ENCODE measurements at regions not wholly inside any gene's neighbourhood (a gene's known extent, or its start where the extent isn't known, plus 50 kb on each side); places are given as distances from the start of the nearest gene placed in this dataset.

DNA sequence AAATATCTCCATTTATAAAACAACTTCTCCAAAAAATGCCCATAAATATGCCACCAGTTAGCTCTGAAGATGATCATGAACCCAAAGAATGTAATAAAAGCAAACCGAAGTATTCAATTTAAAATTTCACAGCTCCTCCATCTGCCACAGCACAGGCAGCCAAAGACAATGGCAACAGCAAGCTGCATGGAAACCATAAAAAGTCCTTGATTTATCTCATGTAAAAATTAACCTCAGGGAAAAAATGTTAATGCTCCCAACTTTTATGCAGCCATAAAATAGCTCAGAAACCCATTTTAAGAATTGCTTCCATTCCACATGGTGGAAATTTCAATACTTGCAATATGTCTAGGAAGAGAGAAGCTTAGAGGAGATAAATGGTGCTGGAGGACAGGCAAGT, 132.3 kb upstream of the ARHGEF9 start:
- Histone ChIP-seq H3K27me3 (peaks cover 0 to 5% (median 0%) of the 10 kb centered on the region in 7 donors), H3K4me3 (no peak overlapping the region), H3K36me3 (no peaks in the 10 kb centered on the region), H3K4me1 (no peaks in the 10 kb centered on the region), H3K27ac (no peak overlapping the region), H3K9me3 (peaks cover 0 to 32% (median 0%) of the 10 kb centered on the region in 11 donors)
- intact Hi-C loops (cut with DNase I), result no loop called here
- ATAC-seq (no peak), DNase-seq (no peak)
- 90 to 92% methylated on average over 1 of the region's 1 CpG for WGBS, 2 donors
- TF ChIP-seq, protein P1, sequence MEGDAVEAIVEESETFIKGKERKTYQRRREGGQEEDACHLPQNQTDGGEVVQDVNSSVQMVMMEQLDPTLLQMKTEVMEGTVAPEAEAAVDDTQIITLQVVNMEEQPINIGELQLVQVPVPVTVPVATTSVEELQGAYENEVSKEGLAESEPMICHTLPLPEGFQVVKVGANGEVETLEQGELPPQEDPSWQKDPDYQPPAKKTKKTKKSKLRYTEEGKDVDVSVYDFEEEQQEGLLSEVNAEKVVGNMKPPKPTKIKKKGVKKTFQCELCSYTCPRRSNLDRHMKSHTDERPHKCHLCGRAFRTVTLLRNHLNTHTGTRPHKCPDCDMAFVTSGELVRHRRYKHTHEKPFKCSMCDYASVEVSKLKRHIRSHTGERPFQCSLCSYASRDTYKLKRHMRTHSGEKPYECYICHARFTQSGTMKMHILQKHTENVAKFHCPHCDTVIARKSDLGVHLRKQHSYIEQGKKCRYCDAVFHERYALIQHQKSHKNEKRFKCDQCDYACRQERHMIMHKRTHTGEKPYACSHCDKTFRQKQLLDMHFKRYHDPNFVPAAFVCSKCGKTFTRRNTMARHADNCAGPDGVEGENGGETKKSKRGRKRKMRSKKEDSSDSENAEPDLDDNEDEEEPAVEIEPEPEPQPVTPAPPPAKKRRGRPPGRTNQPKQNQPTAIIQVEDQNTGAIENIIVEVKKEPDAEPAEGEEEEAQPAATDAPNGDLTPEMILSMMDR (IDR thresholded peaks at IDR 0.05), result no peak

DNA sequence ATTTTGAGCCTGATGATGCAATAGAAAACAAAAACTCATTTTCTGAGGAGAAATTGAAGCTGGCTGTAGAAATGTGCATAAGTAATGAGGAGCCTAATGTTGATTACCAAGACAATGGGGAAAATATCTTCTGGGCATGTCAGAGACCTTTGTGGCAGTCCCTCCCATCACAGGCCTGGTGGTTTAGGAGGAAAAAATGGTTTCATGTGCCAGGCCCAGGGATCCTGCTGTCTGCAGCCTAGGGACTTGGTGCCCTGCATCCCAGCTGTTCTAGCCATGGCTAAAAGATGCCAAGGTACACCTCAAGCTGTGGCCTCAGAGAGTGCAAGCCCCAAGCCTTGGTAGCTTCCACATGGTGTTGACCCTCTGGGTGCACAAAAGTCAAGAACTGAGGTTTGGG, 128.7 kb upstream of the ARHGEF9 start:
- TF ChIP-seq, protein P1 (IDR thresholded peaks at IDR 0.05), result no peak
- ATAC-seq, result no peak
- H3K4me3 ChIP-seq, result no peak overlapping the region
- H3K9me3 ChIP-seq, result peaks cover 0 to 28% (median 0%) of the 10 kb centered on the region in 11 donors
- no peaks in the 10 kb centered on the region for H3K4me1 ChIP-seq
- intact Hi-C loops (cut with DNase I), result no loop called here
- no peak overlapping the region for H3K27ac ChIP-seq
- no peak for DNase-seq
- H3K36me3 ChIP-seq, result no peaks in the 10 kb centered on the region
- H3K27me3 ChIP-seq, result no peaks in the 10 kb centered on the region

DNA sequence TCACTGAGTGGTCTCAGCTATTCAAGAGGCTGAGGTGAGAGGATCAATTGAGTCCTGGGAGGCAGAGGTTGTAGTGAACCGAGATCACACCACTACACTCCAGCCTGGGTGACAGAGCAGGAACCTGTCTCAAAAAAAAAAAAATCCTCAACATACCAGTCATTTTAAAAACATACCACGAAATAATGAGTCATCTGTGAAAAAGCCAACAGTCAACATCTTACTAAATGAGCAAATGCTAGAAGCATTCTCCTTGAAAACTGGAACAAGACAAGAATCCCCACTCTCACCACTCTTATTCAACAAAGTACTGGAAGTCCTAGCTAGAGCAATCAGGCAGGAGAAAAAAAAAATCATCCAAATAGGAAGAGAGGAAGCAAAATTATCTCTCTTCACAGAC, 104.0 kb upstream of the ARHGEF9 start:
- Histone ChIP-seq H3K27me3 (no peaks in the 10 kb centered on the region), H3K27ac (no peak overlapping the region), H3K4me1 (no peaks in the 10 kb centered on the region), H3K4me3 (no peak overlapping the region), H3K36me3 (no peaks in the 10 kb centered on the region), H3K9me3 (peaks cover 0 to 49% (median 7%) of the 10 kb centered on the region in 11 donors)
- ATAC-seq, result no peak
- TF ChIP-seq, protein P1 (IDR thresholded peaks at IDR 0.05), result no peak
- 46 to 54% methylated on average over 2 of the region's 2 CpGs for WGBS, 2 donors
- intact Hi-C loops (cut with DNase I), result no loop called here
- no peak for DNase-seq

DNA sequence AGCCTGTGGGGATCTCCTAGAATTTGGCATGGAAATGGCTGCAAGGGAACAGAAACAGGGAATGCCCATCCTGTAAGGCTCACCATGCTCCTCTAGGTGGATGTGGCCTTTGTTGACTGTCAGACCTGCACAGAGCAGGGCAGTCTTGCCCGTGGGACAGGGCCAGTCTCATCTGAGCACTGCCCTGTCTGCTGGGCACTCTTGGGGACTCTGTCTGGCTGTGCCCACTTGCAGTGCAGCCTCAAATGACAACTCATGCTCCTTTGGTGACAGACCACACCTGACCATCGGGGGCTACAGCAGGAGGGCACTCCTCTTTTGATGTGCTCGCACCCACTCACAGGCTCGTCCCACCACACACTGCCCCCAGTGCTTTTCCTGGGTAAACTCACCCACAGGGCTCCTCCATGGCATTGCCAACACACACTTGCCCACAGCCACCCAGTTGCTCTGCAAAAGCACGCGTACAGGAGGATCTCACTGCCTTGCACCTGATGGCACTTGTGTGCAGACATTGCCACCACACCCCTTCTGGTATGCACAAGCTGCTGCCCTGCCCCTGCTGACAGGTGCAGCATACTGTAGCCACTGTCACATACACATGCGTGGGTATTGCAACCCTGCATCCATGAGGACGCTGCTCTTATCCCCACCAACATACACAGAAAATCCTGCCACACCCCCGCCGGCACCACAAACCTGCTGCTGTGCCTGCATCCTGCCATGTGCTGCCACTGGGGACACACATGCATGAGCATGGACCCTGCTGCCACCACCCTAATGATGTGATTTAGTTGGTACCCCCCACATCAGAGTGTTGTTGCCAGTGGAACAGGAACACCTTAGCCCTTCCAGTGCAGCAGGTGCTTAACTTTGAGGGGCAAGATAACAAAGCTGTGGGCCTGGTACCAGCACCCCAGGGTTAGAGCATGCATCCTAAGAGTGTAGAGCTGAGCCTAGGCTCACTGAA, 100.1 kb upstream of the ARHGEF9 start:
- DNase-seq (no peak), ATAC-seq (no peak)
- TF ChIP-seq, protein P1 (IDR thresholded peaks at IDR 0.05), result no peak
- no peaks in the 10 kb centered on the region for H3K27me3 ChIP-seq
- no peaks in the 10 kb centered on the region for H3K36me3 ChIP-seq
- H3K27ac ChIP-seq, result no peak overlapping the region
- no peaks in the 10 kb centered on the region for H3K4me1 ChIP-seq
- H3K9me3 ChIP-seq, result peaks cover 0 to 20% (median 5%) of the 10 kb centered on the region in 11 donors
- 77 to 79% methylated on average over 10 of the region's 10 CpGs for WGBS, 2 donors
- intact Hi-C loops (cut with DNase I), result no loop called here
- H3K4me3 ChIP-seq, result no peak overlapping the region
